ENCODE measurements at regions not wholly inside any gene's neighbourhood (a gene's known extent, or its start where the extent isn't known, plus 50 kb on each side); places are given as distances from the start of the nearest gene placed in this dataset.

- no peak for TF ChIP-seq YY2 (tag by site-specific recombination; IDR thresholded peaks at IDR 0.05)
- no peak for TF ChIP-seq ZBTB10 (tag by site-specific recombination; IDR thresholded peaks at IDR 0.05)
- no peak for TF ChIP-seq YY1 (tag by site-specific recombination; IDR thresholded peaks at IDR 0.05)
- TF ChIP-seq ZFHX2 (tag by site-specific recombination; conservative IDR thresholded peaks at IDR 0.05) = no peak
- TF ChIP-seq HIC1 (tag by site-specific recombination; IDR thresholded peaks at IDR 0.05) = no peak
- TF ChIP-seq SALL2 (tag by site-specific recombination; IDR thresholded peaks at IDR 0.05; ENCODE audit: borderline replicate concordance) = no peak
- no peak for TF ChIP-seq ZNF274 (IDR thresholded peaks at IDR 0.05; ENCODE audit: low read length)
- no peak for TF ChIP-seq ZNF274 (tag by site-specific recombination; IDR thresholded peaks at IDR 0.05; ENCODE audit: borderline replicate concordance)
Observed at GRCh38 chr14:38930898-38931297, 172.1 kb downstream of the SEC23A start.

Data from HEK293 (cell line).